ENCODE measurements at regions not wholly inside any gene's neighbourhood (a gene's known extent, or its start where the extent isn't known, plus 50 kb on each side); places are given as distances from the start of the nearest gene placed in this dataset.

GRCh38 chr2:81650048-81650971 lies 1345.8 kb upstream of the LRRTM1 start:
- no peaks in the 10 kb centered on the region for H3K9me3 ChIP-seq (ENCODE audit: low read length)
- no peaks in the 10 kb centered on the region for H3K4me1 ChIP-seq (ENCODE audit: insufficient read depth, low read length)
- no peak overlapping the region for H3K4me3 ChIP-seq (ENCODE audit: low read length)

GRCh38 chr2:81648806-81649205 lies 1344.3 kb upstream of the LRRTM1 start:
- Histone ChIP-seq H3K4me1 (ENCODE audit: insufficient read depth, low read length) (no peaks in the 10 kb centered on the region), H3K9me3 (ENCODE audit: low read length) (no peaks in the 10 kb centered on the region), H3K4me3 (ENCODE audit: low read length) (no peak overlapping the region), H3K27me3 (ENCODE audit: insufficient read depth, low read length) (no peaks in the 10 kb centered on the region), H3K36me3 (ENCODE audit: insufficient read depth, low read length) (no peaks in the 10 kb centered on the region), H2AFZ (ENCODE audit: low read depth, low read length) (no peak overlapping the region)

More at GRCh38 chr2:81650048-81650971, 1345.8 kb upstream of the LRRTM1 start:
- Histone ChIP-seq H3K36me3 (ENCODE audit: insufficient read depth, low read length) (no peaks in the 10 kb centered on the region), H3K27me3 (ENCODE audit: insufficient read depth, low read length) (no peaks in the 10 kb centered on the region), H2AFZ (ENCODE audit: low read depth, low read length) (no peak overlapping the region)

GRCh38 chr2:81648370-81648769 lies 1343.8 kb upstream of the LRRTM1 start:
- Histone ChIP-seq H2AFZ (ENCODE audit: low read depth, low read length) (no peak overlapping the region), H3K36me3 (ENCODE audit: insufficient read depth, low read length) (no peaks in the 10 kb centered on the region), H3K27me3 (ENCODE audit: insufficient read depth, low read length) (no peaks in the 10 kb centered on the region), H3K4me3 (ENCODE audit: low read length) (no peak overlapping the region), H3K4me1 (ENCODE audit: insufficient read depth, low read length) (no peaks in the 10 kb centered on the region), H3K9me3 (ENCODE audit: low read length) (no peaks in the 10 kb centered on the region)

- no peaks in the 10 kb centered on the region for H3K36me3 ChIP-seq (ENCODE audit: insufficient read depth, low read length)
- no peak overlapping the region for H2AFZ ChIP-seq (ENCODE audit: low read depth, low read length)
- no peaks in the 10 kb centered on the region for H3K4me1 ChIP-seq (ENCODE audit: insufficient read depth, low read length)
- no peaks in the 10 kb centered on the region for H3K27me3 ChIP-seq (ENCODE audit: insufficient read depth, low read length)
- no peak overlapping the region for H3K4me3 ChIP-seq (ENCODE audit: low read length)
- no peaks in the 10 kb centered on the region for H3K9me3 ChIP-seq (ENCODE audit: low read length)
Measured at GRCh38 chr2:81647715-81648230, 1343.2 kb upstream of the LRRTM1 start.

GRCh38 chr2:81645745-81646301 lies 1341.3 kb upstream of the LRRTM1 start:
- no peak overlapping the region for H3K4me3 ChIP-seq (ENCODE audit: low read length)
- no peaks in the 10 kb centered on the region for H3K27me3 ChIP-seq (ENCODE audit: insufficient read depth, low read length)
- no peak overlapping the region for H2AFZ ChIP-seq (ENCODE audit: low read depth, low read length)
- no peaks in the 10 kb centered on the region for H3K36me3 ChIP-seq (ENCODE audit: insufficient read depth, low read length)
- no peaks in the 10 kb centered on the region for H3K9me3 ChIP-seq (ENCODE audit: low read length)
- no peaks in the 10 kb centered on the region for H3K4me1 ChIP-seq (ENCODE audit: insufficient read depth, low read length)

GRCh38 chr2:81644189-81644588 lies 1339.6 kb upstream of the LRRTM1 start:
- Histone ChIP-seq H3K27me3 (ENCODE audit: insufficient read depth, low read length) (no peaks in the 10 kb centered on the region), H3K9me3 (ENCODE audit: low read length) (no peaks in the 10 kb centered on the region), H3K4me1 (ENCODE audit: insufficient read depth, low read length) (no peaks in the 10 kb centered on the region), H3K4me3 (ENCODE audit: low read length) (no peak overlapping the region), H2AFZ (ENCODE audit: low read depth, low read length) (no peak overlapping the region), H3K36me3 (ENCODE audit: insufficient read depth, low read length) (no peaks in the 10 kb centered on the region)

GRCh38 chr2:81624825-81625224 lies 1320.3 kb upstream of the LRRTM1 start:
- no peak overlapping the region for H3K4me3 ChIP-seq (ENCODE audit: low read length)

GRCh38 chr2:81600088-81600487 lies 1295.5 kb upstream of the LRRTM1 start:
- no peak overlapping the region for H3K4me3 ChIP-seq (ENCODE audit: low read length)
- no peaks in the 10 kb centered on the region for H3K36me3 ChIP-seq (ENCODE audit: insufficient read depth, low read length)
- no peaks in the 10 kb centered on the region for H3K9me3 ChIP-seq (ENCODE audit: low read length)
- H2AFZ ChIP-seq (ENCODE audit: low read depth, low read length), result no peak overlapping the region
- H3K4me1 ChIP-seq (ENCODE audit: insufficient read depth, low read length), result no peaks in the 10 kb centered on the region
- no peaks in the 10 kb centered on the region for H3K27me3 ChIP-seq (ENCODE audit: insufficient read depth, low read length)

More at GRCh38 chr2:81624825-81625224, 1320.3 kb upstream of the LRRTM1 start:
- Histone ChIP-seq H3K27me3 (ENCODE audit: insufficient read depth, low read length) (no peaks in the 10 kb centered on the region), H3K36me3 (ENCODE audit: insufficient read depth, low read length) (no peaks in the 10 kb centered on the region), H3K4me1 (ENCODE audit: insufficient read depth, low read length) (no peaks in the 10 kb centered on the region), H3K9me3 (ENCODE audit: low read length) (no peaks in the 10 kb centered on the region), H2AFZ (ENCODE audit: low read depth, low read length) (no peak overlapping the region)

GRCh38 chr2:81598453-81598852 lies 1293.9 kb upstream of the LRRTM1 start:
- Histone ChIP-seq H3K4me1 (ENCODE audit: insufficient read depth, low read length) (no peaks in the 10 kb centered on the region), H3K4me3 (ENCODE audit: low read length) (no peak overlapping the region), H2AFZ (ENCODE audit: low read depth, low read length) (no peak overlapping the region), H3K9me3 (ENCODE audit: low read length) (no peaks in the 10 kb centered on the region), H3K27me3 (ENCODE audit: insufficient read depth, low read length) (no peaks in the 10 kb centered on the region), H3K36me3 (ENCODE audit: insufficient read depth, low read length) (no peaks in the 10 kb centered on the region)

- Histone ChIP-seq H3K27me3 (ENCODE audit: insufficient read depth, low read length) (no peaks in the 10 kb centered on the region), H3K4me1 (ENCODE audit: insufficient read depth, low read length) (no peaks in the 10 kb centered on the region), H3K4me3 (ENCODE audit: low read length) (no peak overlapping the region), H3K9me3 (ENCODE audit: low read length) (no peaks in the 10 kb centered on the region), H3K36me3 (ENCODE audit: insufficient read depth, low read length) (no peaks in the 10 kb centered on the region), H2AFZ (ENCODE audit: low read depth, low read length) (no peak overlapping the region)
Measured at GRCh38 chr2:81589406-81589805, 1284.9 kb upstream of the LRRTM1 start.

GRCh38 chr2:81583311-81584108 lies 1279.0 kb upstream of the LRRTM1 start:
- Histone ChIP-seq H3K9me3 (ENCODE audit: low read length) (no peaks in the 10 kb centered on the region), H3K4me1 (ENCODE audit: insufficient read depth, low read length) (no peaks in the 10 kb centered on the region), H2AFZ (ENCODE audit: low read depth, low read length) (no peak overlapping the region), H3K27me3 (ENCODE audit: insufficient read depth, low read length) (no peaks in the 10 kb centered on the region), H3K4me3 (ENCODE audit: low read length) (no peak overlapping the region), H3K36me3 (ENCODE audit: insufficient read depth, low read length) (no peaks in the 10 kb centered on the region)

- no peaks in the 10 kb centered on the region for H3K27me3 ChIP-seq (ENCODE audit: insufficient read depth, low read length)
- no peaks in the 10 kb centered on the region for H3K4me1 ChIP-seq (ENCODE audit: insufficient read depth, low read length)
- no peaks in the 10 kb centered on the region for H3K9me3 ChIP-seq (ENCODE audit: low read length)
- no peaks in the 10 kb centered on the region for H3K36me3 ChIP-seq (ENCODE audit: insufficient read depth, low read length)
- H2AFZ ChIP-seq (ENCODE audit: low read depth, low read length), result no peak overlapping the region
- H3K4me3 ChIP-seq (ENCODE audit: low read length), result no peak overlapping the region
Measured at GRCh38 chr2:81576713-81577112, 1272.2 kb upstream of the LRRTM1 start.
